ENCODE measurements at regions not wholly inside any gene's neighbourhood (a gene's known extent, or its start where the extent isn't known, plus 50 kb on each side); places are given as distances from the start of the nearest gene placed in this dataset.

DNA sequence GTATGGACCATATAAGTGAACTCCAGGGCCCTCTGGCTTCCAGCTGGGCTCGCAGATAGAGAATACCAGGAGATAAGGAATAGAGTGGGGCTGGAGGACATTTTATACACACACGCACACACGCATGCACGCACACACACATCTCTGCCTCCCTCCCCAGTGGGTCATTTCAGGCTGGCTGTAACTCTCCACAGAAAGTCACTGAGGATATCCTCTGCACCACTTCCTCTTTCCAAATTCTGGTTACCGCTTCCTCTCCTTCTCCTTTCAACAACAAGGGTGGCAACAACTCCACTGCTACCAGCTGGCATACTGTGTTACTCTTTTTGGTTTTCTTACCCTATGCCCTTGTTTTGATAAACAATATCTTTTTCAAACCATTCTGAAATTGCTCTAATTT lies 280.2 kb downstream of the COL12A1 start:
- intact Hi-C loops (cut with micrococcal nuclease) = no loop called here
- Mint-ChIP-seq H3K27me3 (ENCODE audit: insufficient read depth, unreplicated experiment) (no peaks in the 10 kb centered on the region), H3K9me3 (ENCODE audit: unreplicated experiment) (no peaks in the 10 kb centered on the region), H3K4me1 (ENCODE audit: insufficient read depth, unreplicated experiment) (peaks cover 5% of the 10 kb centered on the region), H3K27ac (ENCODE audit: low read depth, unreplicated experiment) (no peak overlapping the region), H3K4me3 (ENCODE audit: unreplicated experiment) (no peak overlapping the region), H3K36me3 (ENCODE audit: insufficient read depth, unreplicated experiment) (no peaks in the 10 kb centered on the region)
- no TSS peak for BruUV-seq (replicated peaks)
- TF ChIP-seq CTCF (IDR thresholded peaks at IDR 0.05; ENCODE audit: unreplicated experiment) = no peak
- POLR2A ChIA-PET = no interaction called here
- CTCF ChIA-PET = interaction anchor here (1.7 kb wide), 1 partner anchor 14 kb away, joined by 3 read pairs; no protein-coding TSS in a partner anchor
- no peak for DNase-seq (ENCODE audit: unreplicated experiment)

DNA sequence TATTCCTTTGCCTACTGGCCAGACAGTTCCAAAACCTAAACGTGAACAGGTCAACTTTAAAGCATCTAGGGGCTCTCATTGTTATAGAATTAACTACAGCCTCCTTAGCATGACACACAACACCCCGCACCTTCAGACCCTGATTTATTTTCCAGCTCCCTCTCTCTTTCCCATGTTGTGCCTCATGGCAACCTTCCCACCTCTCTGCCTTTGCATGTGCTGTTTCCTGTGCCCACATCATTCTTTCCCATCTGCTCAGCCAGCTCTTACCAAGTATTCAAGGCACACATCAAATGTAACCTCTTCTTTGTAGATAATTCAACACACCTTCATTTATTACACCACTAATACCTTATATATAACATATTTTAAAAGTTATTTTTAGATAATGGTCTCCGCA lies 291.0 kb downstream of the COL12A1 start:
- intact Hi-C loops (cut with micrococcal nuclease) = no loop called here
- no peak overlapping the region for H3K27ac Mint-ChIP-seq (ENCODE audit: low read depth, unreplicated experiment)

GRCh38 chr6:74912234-74912633 lies 293.6 kb downstream of the COL12A1 start:
- no peak overlapping the region for H3K27ac Mint-ChIP-seq (ENCODE audit: low read depth, unreplicated experiment)
- no peak for TF ChIP-seq CTCF (IDR thresholded peaks at IDR 0.05; ENCODE audit: unreplicated experiment)
- no peaks in the 10 kb centered on the region for H3K9me3 Mint-ChIP-seq (ENCODE audit: unreplicated experiment)
- DNase-seq (ENCODE audit: unreplicated experiment) = no peak
- no peak overlapping the region for H3K4me3 Mint-ChIP-seq (ENCODE audit: unreplicated experiment)
- H3K27me3 Mint-ChIP-seq (ENCODE audit: insufficient read depth, unreplicated experiment) = no peaks in the 10 kb centered on the region
- ChIA-PET CTCF (no interaction called here), POLR2A (no interaction called here)
- intact Hi-C loops (cut with micrococcal nuclease) = no loop called here
- BruUV-seq (replicated peaks) = no TSS peak
- H3K4me1 Mint-ChIP-seq (ENCODE audit: insufficient read depth, unreplicated experiment) = no peaks in the 10 kb centered on the region
- H3K36me3 Mint-ChIP-seq (ENCODE audit: insufficient read depth, unreplicated experiment) = no peaks in the 10 kb centered on the region

More for the DNA sequence above, 291.0 kb downstream of the COL12A1 start:
- no peak for TF ChIP-seq CTCF (IDR thresholded peaks at IDR 0.05; ENCODE audit: unreplicated experiment)
- Mint-ChIP-seq H3K4me1 (ENCODE audit: insufficient read depth, unreplicated experiment) (no peaks in the 10 kb centered on the region), H3K9me3 (ENCODE audit: unreplicated experiment) (no peaks in the 10 kb centered on the region), H3K4me3 (ENCODE audit: unreplicated experiment) (no peak overlapping the region), H3K27me3 (ENCODE audit: insufficient read depth, unreplicated experiment) (no peaks in the 10 kb centered on the region), H3K36me3 (ENCODE audit: insufficient read depth, unreplicated experiment) (no peaks in the 10 kb centered on the region)
- CTCF ChIA-PET = no interaction called here
- POLR2A ChIA-PET = interaction anchor here (0.9 to 1.4 kb wide), 2 partner anchors 24 to 290 kb away, joined by 3 read pairs; no protein-coding TSS in a partner anchor
- DNase-seq (ENCODE audit: unreplicated experiment) = no peak
- no TSS peak for BruUV-seq (replicated peaks)

DNA sequence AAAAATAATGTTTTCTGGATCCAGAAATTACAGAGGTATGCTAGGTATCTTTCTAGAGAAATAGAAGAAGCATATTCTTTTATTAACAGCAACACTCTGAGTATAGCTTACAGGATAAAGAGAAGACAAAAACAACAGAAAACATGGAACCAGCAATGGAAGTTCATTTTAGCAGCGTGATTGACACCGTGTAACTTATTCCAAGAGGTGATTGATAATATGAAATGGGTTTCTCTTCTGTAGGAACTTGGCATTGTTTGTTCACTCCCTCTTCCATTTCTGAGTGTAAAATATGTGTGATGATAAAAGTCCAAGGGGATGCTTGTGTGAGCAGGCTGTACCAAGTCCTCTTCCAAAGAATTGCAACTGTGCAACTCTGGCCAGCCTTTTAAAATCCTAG lies 303.0 kb downstream of the COL12A1 start:
- Mint-ChIP-seq H3K4me3 (ENCODE audit: unreplicated experiment) (no peak overlapping the region), H3K27ac (ENCODE audit: low read depth, unreplicated experiment) (no peak overlapping the region), H3K4me1 (ENCODE audit: insufficient read depth, unreplicated experiment) (no peaks in the 10 kb centered on the region), H3K27me3 (ENCODE audit: insufficient read depth, unreplicated experiment) (no peaks in the 10 kb centered on the region), H3K36me3 (ENCODE audit: insufficient read depth, unreplicated experiment) (no peaks in the 10 kb centered on the region), H3K9me3 (ENCODE audit: unreplicated experiment) (peaks cover 24% of the 10 kb centered on the region)
- intact Hi-C loops (cut with micrococcal nuclease) = no loop called here
- no peak for TF ChIP-seq CTCF (IDR thresholded peaks at IDR 0.05; ENCODE audit: unreplicated experiment)
- ChIA-PET CTCF (no interaction called here), POLR2A (no interaction called here)
- no TSS peak for BruUV-seq (replicated peaks)
- DNase-seq (ENCODE audit: unreplicated experiment) = no peak
